ENCODE measurements at regions not wholly inside any gene's neighbourhood (a gene's known extent, or its start where the extent isn't known, plus 50 kb on each side); places are given as distances from the start of the nearest gene placed in this dataset.

- peak; percentile 32 to 41 for DNase-seq
- peak; percentile 69 to 92 (median 86) for ATAC-seq
- Histone ChIP-seq H3K27ac (peak overlapping the region; percentile 2 to 77 (median 72)), H3K36me3 (no peaks in the 10 kb centered on the region), H3K4me1 (peaks cover 0 to 26% (median 17%) of the 10 kb centered on the region in 9 donors), H3K27me3 (no peaks in the 10 kb centered on the region), H3K4me3 (no peak overlapping the region), H3K9me3 (no peaks in the 10 kb centered on the region)
- peak in 1 of 9 donors; percentile 10 for TF ChIP-seq CTCF (IDR thresholded peaks at IDR 0.05)
- WGBS, 2 donors: 37 to 52% methylated on average over 9 of the region's 9 CpGs
- intact Hi-C loops (cut with DNase I): no loop called here
These were observed 64.9 kb upstream of the ADRB1 start for GRCh38 chr10:113978802-113979201.

- Histone ChIP-seq H3K4me3 (no peak overlapping the region), H3K4me1 (peaks cover 0 to 26% (median 17%) of the 10 kb centered on the region in 9 donors), H3K36me3 (no peaks in the 10 kb centered on the region), H3K9me3 (no peaks in the 10 kb centered on the region), H3K27me3 (no peaks in the 10 kb centered on the region), H3K27ac (peak overlapping the region; percentile 2 to 77 (median 72))
- peak in 3 of 8 donors; percentile 4 to 23 (median 17) for ATAC-seq
- intact Hi-C loops (cut with DNase I): no loop called here
- no peak for TF ChIP-seq CTCF (IDR thresholded peaks at IDR 0.05)
- no peak for DNase-seq
- 66% methylated on average over 7 of the region's 7 CpGs for WGBS, 2 donors
These were observed 64.3 kb upstream of the ADRB1 start for GRCh38 chr10:113979409-113979808.

- H3K27me3 ChIP-seq: no peaks in the 10 kb centered on the region
- WGBS, 2 donors: 78 to 86% methylated on average over 3 of the region's 3 CpGs
These were observed 63.1 kb upstream of the ADRB1 start for GRCh38 chr10:113980408-113981087.

GRCh38 chr10:113982296-113982695 lies 61.4 kb upstream of the ADRB1 start:
- no peak for TF ChIP-seq CTCF (IDR thresholded peaks at IDR 0.05)
- Histone ChIP-seq H3K4me1 (peaks cover 0 to 26% (median 17%) of the 10 kb centered on the region in 9 donors), H3K27me3 (no peaks in the 10 kb centered on the region), H3K9me3 (no peaks in the 10 kb centered on the region), H3K27ac (peak overlapping the region in 6 of 10 donors; percentile 1 to 61 (median 40)), H3K36me3 (no peaks in the 10 kb centered on the region), H3K4me3 (no peak overlapping the region)
- no peak for DNase-seq
- intact Hi-C loops (cut with DNase I): loop anchor here in 2 of 10 donors (5.0 kb wide), 1 partner anchor 60 kb away; the partner anchor contains the start of gene ADRB1 (in 2 of the 2)
- no peak for ATAC-seq

More at GRCh38 chr10:113980408-113981087, 63.1 kb upstream of the ADRB1 start:
- H3K36me3 ChIP-seq: no peaks in the 10 kb centered on the region
- TF ChIP-seq CTCF (IDR thresholded peaks at IDR 0.05): peak in 5 of 9 donors; percentile 11 to 31 (median 19)
- no peak for DNase-seq
- H3K4me3 ChIP-seq: no peak overlapping the region
- H3K4me1 ChIP-seq: peaks cover 0 to 26% (median 17%) of the 10 kb centered on the region in 9 donors
- ATAC-seq: no peak
- intact Hi-C loops (cut with DNase I): loop anchor here in 2 of 10 donors (5.0 kb wide), 1 partner anchor 62 kb away; the partner anchor contains the start of gene ADRB1 (in 2 of the 2)
- no peaks in the 10 kb centered on the region for H3K9me3 ChIP-seq
- H3K27ac ChIP-seq: no peak overlapping the region
